GM21576 (cell line): ENCODE measurements at regions not wholly inside any gene's neighbourhood (a gene's known extent, or its start where the extent isn't known, plus 50 kb on each side); places are given as distances from the start of the nearest gene placed in this dataset.

ENCODE experiments used
- ATAC-seq: cut with Tn5 transposase; IDR thresholded peaks from one replicate; pipeline ENCODE4 v1.9.1; 2021; ENCODE audit warnings: mild to moderate bottlenecking, moderate library complexity; ENCODE audit not compliant: unreplicated experiment

DNA sequence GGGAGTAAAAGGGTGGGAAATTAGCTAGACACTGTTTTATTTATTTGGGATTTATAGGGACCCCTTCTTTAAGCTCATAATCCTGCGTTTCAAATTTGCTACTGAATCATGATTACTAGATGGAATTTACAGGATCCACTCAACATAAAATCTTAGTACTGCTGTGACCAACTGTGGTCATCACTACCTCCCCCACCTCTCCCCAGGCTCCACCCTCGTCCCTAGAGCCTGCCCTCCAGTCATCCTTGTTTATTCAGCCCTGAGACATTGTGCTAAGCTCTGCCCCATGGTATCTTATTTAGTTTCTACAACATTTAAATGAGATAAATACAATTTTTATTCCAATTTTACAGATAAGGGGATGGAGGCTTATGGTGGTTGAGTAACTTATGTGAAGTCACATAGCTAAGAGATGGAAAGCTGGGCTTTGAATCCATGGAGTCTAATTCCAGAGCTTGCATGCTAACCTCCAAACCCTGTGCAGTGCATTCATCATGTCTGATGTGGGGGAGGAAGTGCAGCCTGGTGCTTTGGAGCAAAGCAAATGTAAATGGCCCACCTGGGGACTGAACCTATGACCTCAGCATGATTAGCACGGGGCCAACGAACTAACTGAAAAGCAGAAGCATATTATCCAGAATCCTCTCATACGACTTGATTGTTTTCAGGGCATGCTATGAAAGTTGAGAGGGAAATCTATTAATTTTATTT is 502.4 kb downstream of the TMEM182 start:
- no peak for ATAC-seq

GRCh38 chr2:103265521-103265920 is 503.7 kb downstream of the TMEM182 start:
- ATAC-seq = no peak

- no peak for ATAC-seq
These were observed 507.1 kb downstream of the TMEM182 start for GRCh38 chr2:103268841-103269498.

GRCh38 chr2:103276869-103277268 is 515.0 kb downstream of the TMEM182 start:
- ATAC-seq = no peak

DNA sequence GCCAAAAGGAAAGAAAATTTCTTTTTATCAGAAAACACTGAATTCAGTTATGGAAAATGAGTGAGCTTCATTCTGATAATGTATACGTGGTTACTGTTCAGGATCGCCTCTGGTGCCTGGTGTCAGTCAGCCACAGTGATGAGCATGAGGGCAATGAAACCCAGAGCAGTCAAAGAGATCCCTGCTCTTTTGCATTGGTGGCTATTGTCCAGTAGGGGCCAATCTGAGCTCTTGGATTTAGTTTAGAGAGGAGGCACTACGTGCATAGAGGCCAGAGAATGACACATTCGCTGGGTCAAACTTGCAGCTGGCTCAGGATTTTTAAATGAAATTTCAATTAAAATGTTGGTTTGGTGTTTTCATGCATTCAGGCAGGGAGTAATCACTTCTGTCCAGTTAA is 522.9 kb downstream of the TMEM182 start:
- ATAC-seq = no peak

GRCh38 chr2:103285354-103285753 is 523.5 kb downstream of the TMEM182 start:
- ATAC-seq = no peak

GRCh38 chr2:103287746-103288145 is 525.9 kb downstream of the TMEM182 start:
- no peak for ATAC-seq

- no peak for ATAC-seq
These were observed 526.9 kb downstream of the TMEM182 start for GRCh38 chr2:103288696-103289095.

DNA sequence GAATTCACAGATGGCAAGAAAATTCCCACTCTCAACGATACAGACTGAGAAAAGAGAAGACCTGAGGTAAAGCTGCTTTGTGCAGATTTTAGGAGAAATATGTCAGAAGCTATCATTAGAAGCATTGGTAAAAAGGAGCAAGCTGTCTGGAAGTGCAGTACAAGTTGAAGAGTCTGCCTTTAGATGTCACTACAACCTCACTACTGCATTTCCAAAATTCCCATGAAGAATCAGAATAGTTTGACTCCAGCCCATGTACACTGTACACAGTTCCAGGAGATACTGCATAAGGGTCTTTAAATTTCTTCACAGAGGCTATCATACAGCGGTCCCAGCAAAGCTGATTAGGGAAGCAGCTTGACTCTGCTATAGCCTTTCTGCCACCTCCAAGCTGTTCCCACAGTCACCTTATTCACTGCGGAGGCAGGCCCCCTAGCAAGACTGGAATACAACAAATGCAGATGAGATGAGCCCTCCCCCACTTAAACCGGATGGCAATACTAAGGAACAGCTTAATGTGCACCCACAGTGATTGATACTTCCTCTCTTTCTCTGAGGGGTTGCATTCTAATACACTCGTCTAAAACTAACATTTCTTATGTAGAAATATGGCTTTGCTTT is 527.4 kb downstream of the TMEM182 start:
- no peak for ATAC-seq

- ATAC-seq = no peak
These were observed 530.7 kb downstream of the TMEM182 start for GRCh38 chr2:103292573-103292972.

- no peak for ATAC-seq
These were observed 531.4 kb downstream of the TMEM182 start for GRCh38 chr2:103293067-103293741.

DNA sequence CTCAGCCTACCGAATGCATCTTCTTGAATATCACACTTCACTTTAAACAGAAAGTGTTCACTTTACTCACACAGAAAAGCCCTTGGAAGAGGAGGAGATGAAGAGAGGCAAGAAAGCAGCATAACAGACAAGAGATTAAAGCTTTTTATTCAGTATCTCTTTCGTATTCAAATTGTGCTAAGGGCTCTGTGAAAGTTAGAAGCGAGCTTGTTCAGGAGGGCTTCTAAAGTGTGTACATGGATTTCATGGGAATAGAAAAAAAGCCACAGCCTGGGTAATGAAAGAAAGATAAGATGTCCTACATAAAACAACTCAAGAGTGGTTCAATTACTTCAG is 531.9 kb downstream of the TMEM182 start:
- no peak for ATAC-seq

DNA sequence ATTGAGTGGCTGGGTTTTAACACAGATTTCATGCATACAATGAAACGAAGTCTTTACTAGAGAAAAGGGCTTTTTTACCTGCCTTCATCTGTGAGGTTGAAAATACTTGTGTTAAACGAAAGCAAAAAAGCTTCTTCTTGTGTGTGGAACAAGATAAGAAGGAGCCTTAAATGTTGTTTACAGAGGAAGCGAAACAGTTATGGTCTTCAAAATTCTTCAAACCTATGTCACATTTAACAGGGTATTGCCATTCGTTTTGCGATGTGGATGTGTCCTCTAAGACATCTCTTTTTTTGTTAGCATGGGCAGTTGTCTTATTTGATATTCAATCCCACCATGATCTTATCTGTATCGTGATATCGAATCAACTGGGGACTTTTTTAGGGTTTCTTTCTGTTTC is 532.6 kb downstream of the TMEM182 start:
- ATAC-seq = no peak

GRCh38 chr2:103295591-103295990 is 533.8 kb downstream of the TMEM182 start:
- no peak for ATAC-seq

- no peak for ATAC-seq
These were observed 562.8 kb downstream of the TMEM182 start for GRCh38 chr2:103324671-103325070.

DNA sequence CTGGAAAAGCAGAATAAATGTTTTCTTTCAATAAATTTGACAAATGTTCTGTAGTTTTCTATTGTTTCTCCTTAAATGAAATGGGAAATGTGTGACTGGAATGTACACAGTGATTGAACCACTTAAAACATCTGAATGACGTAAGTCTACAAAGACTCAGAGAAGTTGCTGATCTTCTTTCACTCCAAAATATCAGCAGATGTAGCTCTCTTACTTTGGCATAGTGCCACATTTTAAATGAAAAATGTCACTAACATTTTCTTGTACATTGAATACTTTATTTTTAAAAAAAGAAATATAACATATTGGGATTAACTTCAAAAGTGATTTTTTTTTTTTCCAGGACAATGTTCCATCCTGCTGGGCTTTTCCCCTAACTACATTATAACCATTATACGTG is 565.6 kb downstream of the TMEM182 start:
- ATAC-seq = no peak

- no peak for ATAC-seq
These were observed 566.1 kb downstream of the TMEM182 start for GRCh38 chr2:103327966-103328365.

DNA sequence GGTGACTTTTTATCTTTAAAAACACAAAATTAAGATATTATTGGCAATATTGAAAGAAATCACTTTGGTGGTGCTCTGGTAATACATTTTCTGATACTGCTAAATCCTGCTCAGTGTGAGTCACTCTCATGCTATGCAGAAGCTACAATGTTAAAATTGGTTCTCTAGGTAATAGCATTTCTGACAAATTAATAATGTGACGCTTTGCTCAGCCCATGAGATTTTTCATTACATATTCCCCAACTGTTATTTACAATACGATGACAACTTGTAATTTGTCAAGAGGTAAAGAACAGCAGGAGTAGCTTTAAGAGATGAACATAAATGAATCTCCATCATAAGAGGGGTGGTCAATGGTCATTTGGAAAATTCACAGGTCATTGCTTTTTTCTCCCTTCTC is 573.6 kb downstream of the TMEM182 start:
- no peak for ATAC-seq

GRCh38 chr2:103338819-103339218 is 577.0 kb downstream of the TMEM182 start:
- ATAC-seq = no peak

GRCh38 chr2:103346780-103347179 is 584.9 kb downstream of the TMEM182 start:
- ATAC-seq = no peak

DNA sequence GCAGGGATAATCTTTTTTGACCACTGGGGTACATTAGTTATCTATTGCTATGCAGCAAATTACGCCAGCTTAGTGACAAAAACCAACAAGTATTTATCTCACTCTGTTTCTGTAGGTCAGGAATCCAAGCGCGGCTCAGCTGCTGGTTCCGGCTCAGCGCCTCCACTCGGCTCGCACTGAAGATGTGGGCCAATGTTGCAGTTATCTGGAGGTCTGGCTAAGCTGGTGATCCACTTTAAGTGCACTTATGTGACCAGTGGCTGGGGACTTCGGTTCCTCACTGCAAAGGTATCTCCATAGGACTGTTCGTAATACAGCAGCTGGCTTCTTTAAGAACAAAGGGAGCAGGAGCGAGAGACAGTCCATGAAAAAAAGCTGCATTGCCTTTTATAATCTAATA is 591.9 kb downstream of the TMEM182 start:
- no peak for ATAC-seq

DNA sequence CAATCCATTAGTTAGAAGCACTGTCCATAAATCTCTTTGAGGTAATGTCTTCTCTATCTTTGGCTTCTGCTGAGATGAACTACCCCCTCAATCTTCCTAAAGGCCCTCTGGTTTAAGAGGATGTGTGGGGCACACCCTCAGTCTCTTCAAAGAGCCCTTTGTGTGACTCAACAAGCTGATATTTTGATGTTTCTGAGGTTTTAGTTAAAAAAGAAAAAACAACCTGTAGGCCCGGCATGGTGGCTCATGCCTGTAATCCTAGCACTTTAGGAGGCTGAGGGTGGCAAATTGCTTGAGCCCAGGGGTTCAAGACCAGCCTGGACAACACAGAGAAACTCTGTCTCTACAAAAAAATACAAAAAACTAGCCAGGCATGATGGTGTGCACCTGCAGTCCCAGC is 593.5 kb downstream of the TMEM182 start:
- ATAC-seq = no peak
